SK-N-SH (cell line): ENCODE measurements at regions not wholly inside any gene's neighbourhood (a gene's known extent, or its start where the extent isn't known, plus 50 kb on each side); places are given as distances from the start of the nearest gene placed in this dataset.

Source experiments
- CTCF ChIA-PET: fragments of 300-600, 350-600 bp; formaldehyde crosslinking; extraction: SDS; loops from one replicate; lab custom pipeline; 2021; lab: Yijun Ruan, JAX
- POLR2A ChIA-PET: fragments of 350-600 bp; sonication (Branson Sonifier 250); formaldehyde crosslinking; extraction: SDS; loops from one replicate; lab custom pipeline; 2020; ENCODE audit warnings: antibody characterized with exemption, inconsistent platforms; lab: Yijun Ruan, JAX
- DNase-seq: peaks from one replicate; pipeline ENCODE4 v3.0.0; 2012
- H2AFZ ChIP-seq: fragments of 200-600 bp; sonication (generic); 2 replicates; pipeline ENCODE4 v1.8.1; 2016; ENCODE audit warnings: antibody characterized with exemption, mild to moderate bottlenecking, low read depth
- H3F3A ChIP-seq: fragments of 200-600 bp; sonication (generic); replicated peaks from 2 replicates; pipeline ENCODE3; 2016; ENCODE audit warnings: antibody characterized with exemption, mild to moderate bottlenecking; ENCODE audit not compliant: insufficient read depth
- H3K27ac ChIP-seq, 2 experiments: fragments of 200-500 bp in 1 of 2; fragments of 200-600 bp in 1 of 2; sonication (Bioruptor generic) in 1 of 2; sonication (generic), shearing (Covaris generic) in 1 of 2; 2 replicates each; pipeline versions ENCODE4 v1.5.1 to v1.6.1; 2014 to 2016; ENCODE audit warnings: low read depth in 2 of 2, inconsistent platforms in 1 of 2, low read length in 1 of 2, mild to moderate bottlenecking in 1 of 2, mixed read lengths in 1 of 2
- H3K27me3 ChIP-seq: fragments of 200-600 bp; sonication (generic), shearing (Covaris generic); 2 replicates; pipeline ENCODE4 v1.6.1; 2016; ENCODE audit warnings: mixed run types; ENCODE audit not compliant: insufficient read depth
- H3K36me3 ChIP-seq, 2 experiments: fragments of 200-500 bp in 1 of 2; fragments of 200-600 bp in 1 of 2; sonication (Bioruptor generic) in 1 of 2; sonication (generic) in 1 of 2; replicated peaks in 1 of 2; 2 replicates each; pipeline versions ENCODE3 to v1.5.1; 2014 to 2016; ENCODE audit warnings: low read length in 1 of 2, mild to moderate bottlenecking in 1 of 2; ENCODE audit not compliant: insufficient read depth in 2 of 2, control insufficient read depth in 1 of 2
- H3K4me1 ChIP-seq, 2 experiments: fragments of 200-500 bp in 1 of 2; fragments of 200-600 bp in 1 of 2; sonication (Bioruptor generic) in 1 of 2; sonication (generic), shearing (Covaris generic) in 1 of 2; 2 replicates each; pipeline versions ENCODE4 v1.5.1 to v1.6.1; 2014 to 2016; ENCODE audit warnings: low read depth in 1 of 2, low read length in 1 of 2, mixed run types in 1 of 2; ENCODE audit not compliant: insufficient read depth in 2 of 2, control insufficient read depth in 1 of 2
- H3K4me2 ChIP-seq: fragments of 200-600 bp; sonication (generic), shearing (Covaris generic); 2 replicates; pipeline ENCODE4 v1.6.1; 2017; ENCODE audit warnings: mixed run types
- H3K4me3 ChIP-seq, 2 experiments: fragments of 200-500 bp in 1 of 2; fragments of 200-600 bp in 1 of 2; sonication (Bioruptor generic) in 1 of 2; sonication (generic), shearing (Covaris generic) in 1 of 2; 2 replicates each; pipeline versions ENCODE4 v1.5.1 to v1.8.1; 2014 to 2016; ENCODE audit warnings: low read depth in 2 of 2, inconsistent platforms in 1 of 2, low read length in 1 of 2, mild to moderate bottlenecking in 1 of 2, mixed read lengths in 1 of 2, moderate library complexity in 1 of 2
- H3K79me2 ChIP-seq: fragments of 200-600 bp; sonication (generic); 2 replicates; pipeline ENCODE4 v1.8.1; 2017; ENCODE audit warnings: mild to moderate bottlenecking; ENCODE audit not compliant: insufficient read depth
- H3K9ac ChIP-seq: fragments of 200-600 bp; sonication (generic); 2 replicates; pipeline ENCODE4 v1.6.1; 2017; ENCODE audit warnings: mixed run types
- H3K9me2 ChIP-seq: fragments of 200-600 bp; sonication (generic); 2 replicates; pipeline ENCODE4 v1.6.1; 2017; ENCODE audit warnings: mixed run types
- H3K9me3 ChIP-seq: fragments of 200-600 bp; sonication (generic); 2 replicates; pipeline ENCODE4 v1.6.1; 2017; ENCODE audit warnings: mixed run types, mild to moderate bottlenecking, moderate library complexity
- H4K20me1 ChIP-seq: fragments of 200-600 bp; sonication (generic); 2 replicates; pipeline ENCODE4 v1.6.1; 2017; ENCODE audit warnings: mild to moderate bottlenecking, mixed run types; ENCODE audit not compliant: insufficient read depth
- CHD2 ChIP-seq: fragments of 150-350 bp; IDR thresholded peaks from 2 replicates; pipeline ENCODE4 v1.6.1; 2018; ENCODE audit warnings: low read length; ENCODE audit not compliant: partially characterized antibody
- EZH2phosphoT487 ChIP-seq: fragments of 200-600 bp; sonication (generic); IDR thresholded peaks from 2 replicates; pipeline ENCODE4 v1.6.1; 2017; ENCODE audit warnings: low read depth, mixed run types, mild to moderate bottlenecking, antibody characterized with exemption, moderate library complexity, borderline replicate concordance
- FOSL2 ChIP-seq: IDR thresholded peaks from 2 replicates; pipeline ENCODE4 v1.4.0; 2012; ENCODE audit warnings: low read depth, mild to moderate bottlenecking, moderate library complexity, borderline replicate concordance
- FOXJ3 ChIP-seq: sonication (generic); formaldehyde crosslinking; IDR thresholded peaks from 2 replicates; pipeline ENCODE4 v1.5.1; 2020; ENCODE audit warnings: mild to moderate bottlenecking, missing genetic modification reagents
- FOXM1 ChIP-seq: IDR thresholded peaks from 2 replicates; pipeline ENCODE4 v1.4.0; 2012; ENCODE audit warnings: low read depth, mild to moderate bottlenecking
- GABPA ChIP-seq: IDR thresholded peaks from 2 replicates; pipeline ENCODE4 v1.4.0; 2012; ENCODE audit warnings: low read depth, mild to moderate bottlenecking
- GATA2 ChIP-seq: sonication (generic); formaldehyde crosslinking; IDR thresholded peaks from 2 replicates; pipeline ENCODE4 v1.5.0; 2020; ENCODE audit warnings: mild to moderate bottlenecking, missing genetic modification reagents
- JUND ChIP-seq: IDR thresholded peaks from 2 replicates; pipeline ENCODE4 v1.4.0; 2012
- MEF2A ChIP-seq: IDR thresholded peaks from 2 replicates; pipeline ENCODE4 v1.4.0; 2012; ENCODE audit warnings: low read depth, borderline replicate concordance
- MXI1 ChIP-seq: IDR thresholded peaks from 2 replicates; pipeline ENCODE4 v1.6.1; 2012; ENCODE audit warnings: mild to moderate bottlenecking, low read depth, low read length, improper control_type of control experiment
- NFIC ChIP-seq: IDR thresholded peaks from 2 replicates; pipeline ENCODE4 v1.4.0; 2012; ENCODE audit warnings: borderline replicate concordance
- RAD21 ChIP-seq: IDR thresholded peaks from 2 replicates; pipeline ENCODE4 v1.6.1; 2012; ENCODE audit warnings: mild to moderate bottlenecking, low read length
- RCOR1 ChIP-seq: fragments of 150-350 bp; IDR thresholded peaks from 2 replicates; pipeline ENCODE4 v1.6.1; 2017; ENCODE audit warnings: antibody characterized with exemption, low read length
- RFX5 ChIP-seq: IDR thresholded peaks from 2 replicates; pipeline ENCODE4 v1.6.1; 2012; ENCODE audit warnings: mild to moderate bottlenecking, improper control_type of control experiment, low read length
- RXRA ChIP-seq: IDR thresholded peaks from 2 replicates; pipeline ENCODE4 v1.4.0; 2012; ENCODE audit warnings: low read depth, mild to moderate bottlenecking, borderline replicate concordance
- SMC3 ChIP-seq: IDR thresholded peaks from 2 replicates; pipeline ENCODE4 v1.6.1; 2012; ENCODE audit warnings: low read depth, low read length, improper control_type of control experiment
- TCF12 ChIP-seq: IDR thresholded peaks from 2 replicates; pipeline ENCODE4 v1.4.0; 2012
- YY1 ChIP-seq: IDR thresholded peaks from 2 replicates; pipeline ENCODE4 v1.4.0; 2012; ENCODE audit warnings: low read depth, mild to moderate bottlenecking
- whole genome bisulfite sequencing: methylation state at CpG from one replicate; pipeline ENCODE4 v1.1.6; 2017; ENCODE audit warnings: low lambda C conversion rate; 5-methylcytosine and 5-hydroxymethylcytosine counted together
- TF ChIP-seq, protein P1 (sequence below): IDR thresholded peaks from 2 replicates; pipeline ENCODE4 v1.4.0; 2012; ENCODE audit warnings: low read depth
- TF ChIP-seq, protein P2 (sequence below): IDR thresholded peaks from 2 replicates; pipeline ENCODE4 v1.6.1; 2012; ENCODE audit warnings: mild to moderate bottlenecking, low read depth, low read length, moderate library complexity
- TF ChIP-seq, protein P3 (sequence below): IDR thresholded peaks from 2 replicates; pipeline ENCODE4 v1.4.0; 2012; ENCODE audit warnings: low read depth, borderline replicate concordance

DNA sequence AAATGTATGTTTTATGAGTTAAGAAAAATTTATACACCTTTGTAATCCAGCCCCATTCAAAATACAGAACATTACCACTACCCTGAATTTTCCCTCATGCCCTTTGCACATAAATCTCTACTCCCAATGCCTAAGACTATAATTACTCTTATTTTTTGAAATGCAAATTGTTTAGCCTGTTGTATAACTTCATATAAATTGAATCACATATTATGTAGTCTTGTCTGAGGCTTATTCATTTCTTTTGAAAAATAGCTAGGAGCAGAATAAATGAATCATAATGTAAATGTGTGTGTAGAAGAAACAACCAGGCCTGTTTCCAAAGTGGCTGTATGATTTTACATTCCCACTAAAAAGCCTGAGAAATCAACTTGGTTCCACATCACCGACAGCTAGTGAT lies 319.8 kb downstream of the DCAF12L2 start:
- no peak overlapping the region for H3K9ac ChIP-seq
- no peaks in the 10 kb centered on the region for H3K36me3 ChIP-seq
- ChIA-PET CTCF (no interaction called here), POLR2A (no interaction called here)
- 6% methylated on average over 1 of the region's 1 CpG for WGBS
- H2AFZ ChIP-seq: no peak overlapping the region
- H3K9me2 ChIP-seq: 0 out of 2 replicates have a peak, but pooled peaks cover 6% of the 10 kb centered on the region
- no peak for DNase-seq
- no peak overlapping the region for H3K4me3 ChIP-seq
- no peak overlapping the region for H3K27ac ChIP-seq
- H3K79me2 ChIP-seq: no peaks in the 10 kb centered on the region
- no peaks in the 10 kb centered on the region for H3K27me3 ChIP-seq
- TF ChIP-seq NFIC (no peak), RAD21 (no peak), GABPA (no peak), RCOR1 (no peak), FOXM1 (no peak), FOXJ3 (no peak), RFX5 (no peak), SMC3 (no peak), JUND (no peak), EZH2phosphoT487 (no peak), MXI1 (no peak), TCF12 (no peak), GATA2 (CRISPR knock-in tag) (no peak), CHD2 (no peak)
- TF ChIP-seq, protein P1, sequence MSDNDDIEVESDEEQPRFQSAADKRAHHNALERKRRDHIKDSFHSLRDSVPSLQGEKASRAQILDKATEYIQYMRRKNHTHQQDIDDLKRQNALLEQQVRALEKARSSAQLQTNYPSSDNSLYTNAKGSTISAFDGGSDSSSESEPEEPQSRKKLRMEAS: no peak
- TF ChIP-seq, protein P2, sequence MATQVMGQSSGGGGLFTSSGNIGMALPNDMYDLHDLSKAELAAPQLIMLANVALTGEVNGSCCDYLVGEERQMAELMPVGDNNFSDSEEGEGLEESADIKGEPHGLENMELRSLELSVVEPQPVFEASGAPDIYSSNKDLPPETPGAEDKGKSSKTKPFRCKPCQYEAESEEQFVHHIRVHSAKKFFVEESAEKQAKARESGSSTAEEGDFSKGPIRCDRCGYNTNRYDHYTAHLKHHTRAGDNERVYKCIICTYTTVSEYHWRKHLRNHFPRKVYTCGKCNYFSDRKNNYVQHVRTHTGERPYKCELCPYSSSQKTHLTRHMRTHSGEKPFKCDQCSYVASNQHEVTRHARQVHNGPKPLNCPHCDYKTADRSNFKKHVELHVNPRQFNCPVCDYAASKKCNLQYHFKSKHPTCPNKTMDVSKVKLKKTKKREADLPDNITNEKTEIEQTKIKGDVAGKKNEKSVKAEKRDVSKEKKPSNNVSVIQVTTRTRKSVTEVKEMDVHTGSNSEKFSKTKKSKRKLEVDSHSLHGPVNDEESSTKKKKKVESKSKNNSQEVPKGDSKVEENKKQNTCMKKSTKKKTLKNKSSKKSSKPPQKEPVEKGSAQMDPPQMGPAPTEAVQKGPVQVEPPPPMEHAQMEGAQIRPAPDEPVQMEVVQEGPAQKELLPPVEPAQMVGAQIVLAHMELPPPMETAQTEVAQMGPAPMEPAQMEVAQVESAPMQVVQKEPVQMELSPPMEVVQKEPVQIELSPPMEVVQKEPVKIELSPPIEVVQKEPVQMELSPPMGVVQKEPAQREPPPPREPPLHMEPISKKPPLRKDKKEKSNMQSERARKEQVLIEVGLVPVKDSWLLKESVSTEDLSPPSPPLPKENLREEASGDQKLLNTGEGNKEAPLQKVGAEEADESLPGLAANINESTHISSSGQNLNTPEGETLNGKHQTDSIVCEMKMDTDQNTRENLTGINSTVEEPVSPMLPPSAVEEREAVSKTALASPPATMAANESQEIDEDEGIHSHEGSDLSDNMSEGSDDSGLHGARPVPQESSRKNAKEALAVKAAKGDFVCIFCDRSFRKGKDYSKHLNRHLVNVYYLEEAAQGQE: no peak
- no peak overlapping the region for H3K4me2 ChIP-seq
- no peaks in the 10 kb centered on the region for H3K4me1 ChIP-seq
- no peaks in the 10 kb centered on the region; the same call in 1 of the 2 replicates for H3K9me3 ChIP-seq
- no peaks in the 10 kb centered on the region for H3F3A ChIP-seq
- H4K20me1 ChIP-seq: no peaks in the 10 kb centered on the region

DNA sequence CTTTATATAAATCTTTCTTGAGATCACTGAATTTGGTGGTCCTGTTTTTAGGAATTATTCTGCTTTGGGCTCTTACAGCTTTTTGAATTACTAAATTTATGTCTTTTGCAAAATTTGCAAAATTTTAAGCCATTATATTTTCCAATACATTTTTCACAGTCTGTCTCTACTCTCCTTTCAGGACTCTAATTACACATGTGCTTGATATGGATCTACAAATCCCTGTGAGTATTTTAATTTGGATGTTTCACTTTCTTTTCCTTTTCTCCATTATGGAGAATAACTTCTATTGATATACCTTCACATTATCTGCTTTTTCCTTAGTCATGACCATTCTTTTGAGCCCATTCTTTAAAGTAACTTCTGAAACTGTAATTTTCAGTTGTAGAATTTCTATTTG lies 315.4 kb downstream of the DCAF12L2 start:
- Histone ChIP-seq H3K4me1 (no peaks in the 10 kb centered on the region), H3K9me2 (0 out of 2 replicates have a peak, but pooled peaks cover 6% of the 10 kb centered on the region), H2AFZ (no peak overlapping the region)
- no peak for DNase-seq
- TF ChIP-seq, protein P2: no peak
- no peak for TF ChIP-seq YY1
- TF ChIP-seq SMC3: no peak
- TF ChIP-seq, protein P3, sequence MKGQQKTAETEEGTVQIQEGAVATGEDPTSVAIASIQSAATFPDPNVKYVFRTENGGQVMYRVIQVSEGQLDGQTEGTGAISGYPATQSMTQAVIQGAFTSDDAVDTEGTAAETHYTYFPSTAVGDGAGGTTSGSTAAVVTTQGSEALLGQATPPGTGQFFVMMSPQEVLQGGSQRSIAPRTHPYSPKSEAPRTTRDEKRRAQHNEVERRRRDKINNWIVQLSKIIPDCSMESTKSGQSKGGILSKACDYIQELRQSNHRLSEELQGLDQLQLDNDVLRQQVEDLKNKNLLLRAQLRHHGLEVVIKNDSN: no peak
- no peak for TF ChIP-seq TCF12
- TF ChIP-seq MEF2A: no peak
- TF ChIP-seq FOSL2: no peak
- TF ChIP-seq RXRA: no peak
- no peak for TF ChIP-seq EZH2phosphoT487
- TF ChIP-seq FOXJ3: no peak
- TF ChIP-seq MXI1: no peak
- TF ChIP-seq, all 33 proteins: peak for 0
- H3K79me2 ChIP-seq: no peaks in the 10 kb centered on the region
- H4K20me1 ChIP-seq: no peaks in the 10 kb centered on the region
- H3K36me3 ChIP-seq: no peaks in the 10 kb centered on the region
- H3K27me3 ChIP-seq: no peaks in the 10 kb centered on the region
- no peak overlapping the region for H3K9ac ChIP-seq
- no peaks in the 10 kb centered on the region for H3F3A ChIP-seq
- no peak overlapping the region for H3K4me3 ChIP-seq
- ChIA-PET CTCF (interaction anchor here (0.6 to 0.9 kb wide), 2 partner anchors 18 to 59 kb away, joined by 3 read pairs; no protein-coding TSS in a partner anchor), POLR2A (no interaction called here)
- no peak overlapping the region for H3K4me2 ChIP-seq
- H3K9me3 ChIP-seq: no peaks in the 10 kb centered on the region
- no peak overlapping the region for H3K27ac ChIP-seq
